Activated T-helper 17 cell treated with anti-CD3 and anti-CD28 coated beads, Interleukin-2, amount 50 U/mL, for 72 hours (primary cell): ENCODE measurements at regions not wholly inside any gene's neighbourhood (a gene's known extent, or its start where the extent isn't known, plus 50 kb on each side); places are given as distances from the start of the nearest gene placed in this dataset.
"Not testable (repeated sequence)": the region's sequence is repeated elsewhere in the genome, so short reads cannot be mapped to it uniquely, and the experiment has no call there.

Experiments
- ATAC-seq: fragments of 150-1000 bp; cut with Tn5 transposase; replicated peaks from 2 replicates; pipeline ENCODE4 v1.10.0; 2021; ENCODE audit warnings: mild to moderate bottlenecking, moderate library complexity
- H3K27ac Mint-ChIP-seq: one replicate; pipeline ENCODE4 v1.8.0; 2022; ENCODE audit warnings: mixed read lengths
- H3K27me3 Mint-ChIP-seq: one replicate; pipeline ENCODE4 v1.8.0; 2022; ENCODE audit warnings: mixed read lengths
- H3K36me3 Mint-ChIP-seq: one replicate; pipeline ENCODE4 v1.8.0; 2022; ENCODE audit warnings: low read depth, mild to moderate bottlenecking, mixed read lengths
- H3K4me1 Mint-ChIP-seq: one replicate; pipeline ENCODE4 v1.8.0; 2022; ENCODE audit warnings: mixed read lengths
- H3K4me3 Mint-ChIP-seq: one replicate; pipeline ENCODE4 v1.8.0; 2022; ENCODE audit warnings: mild to moderate bottlenecking, mixed read lengths
- H3K9me3 Mint-ChIP-seq: one replicate; pipeline ENCODE4 v1.8.0; 2022; ENCODE audit warnings: mixed read lengths

GRCh38 chr10:31209478-31209877, 109.5 kb upstream of the ZEB1 start:
- H3K27ac Mint-ChIP-seq, result no peak overlapping the region
- H3K27me3 Mint-ChIP-seq, result no peaks in the 10 kb centered on the region
- no peaks in the 10 kb centered on the region for H3K9me3 Mint-ChIP-seq
- no peaks in the 10 kb centered on the region for H3K36me3 Mint-ChIP-seq
- no peaks in the 10 kb centered on the region for H3K4me1 Mint-ChIP-seq
- no peak for ATAC-seq
- H3K4me3 Mint-ChIP-seq, result no peak overlapping the region

GRCh38 chr10:31210190-31210589, 108.8 kb upstream of the ZEB1 start:
- Mint-ChIP-seq H3K27ac (no peak overlapping the region), H3K9me3 (no peaks in the 10 kb centered on the region), H3K27me3 (no peaks in the 10 kb centered on the region)

GRCh38 chr10:31213959-31214358, 105.1 kb upstream of the ZEB1 start:
- no peaks in the 10 kb centered on the region for H3K27me3 Mint-ChIP-seq
- no peaks in the 10 kb centered on the region for H3K9me3 Mint-ChIP-seq
- H3K36me3 Mint-ChIP-seq, result no peaks in the 10 kb centered on the region
- no peak overlapping the region for H3K4me3 Mint-ChIP-seq
- no peak for ATAC-seq
- H3K4me1 Mint-ChIP-seq, result no peaks in the 10 kb centered on the region
- no peak overlapping the region for H3K27ac Mint-ChIP-seq

More at GRCh38 chr10:31210190-31210589, 108.8 kb upstream of the ZEB1 start:
- no peak for ATAC-seq
- Mint-ChIP-seq H3K4me1 (no peaks in the 10 kb centered on the region), H3K4me3 (no peak overlapping the region), H3K36me3 (no peaks in the 10 kb centered on the region)

GRCh38 chr10:31215052-31215451, 104.0 kb upstream of the ZEB1 start:
- Mint-ChIP-seq H3K27ac (no peak overlapping the region), H3K9me3 (no peaks in the 10 kb centered on the region), H3K36me3 (no peaks in the 10 kb centered on the region), H3K4me3 (no peak overlapping the region), H3K4me1 (no peaks in the 10 kb centered on the region), H3K27me3 (no peaks in the 10 kb centered on the region)
- ATAC-seq, result no peak

- H3K27me3 Mint-ChIP-seq, result no peaks in the 10 kb centered on the region
- no peaks in the 10 kb centered on the region for H3K4me1 Mint-ChIP-seq
- no peak overlapping the region for H3K27ac Mint-ChIP-seq
- H3K36me3 Mint-ChIP-seq, result no peaks in the 10 kb centered on the region
- no peak for ATAC-seq
- H3K9me3 Mint-ChIP-seq, result no peaks in the 10 kb centered on the region
- H3K4me3 Mint-ChIP-seq, result no peak overlapping the region
Measured at GRCh38 chr10:31219306-31219705, 99.7 kb upstream of the ZEB1 start.

- Mint-ChIP-seq H3K27me3 (peaks cover 17% of the 10 kb centered on the region), H3K9me3 (peaks cover 16% of the 10 kb centered on the region)
- H3K4me3 Mint-ChIP-seq, ATAC-seq, H3K36me3 Mint-ChIP-seq, H3K27ac Mint-ChIP-seq, H3K4me1 Mint-ChIP-seq: not testable (repeated sequence)
Measured at GRCh38 chr10:31228780-31229179, 90.2 kb upstream of the ZEB1 start.

- Mint-ChIP-seq H3K4me3 (no peak overlapping the region), H3K4me1 (peaks cover 5% of the 10 kb centered on the region), H3K36me3 (no peaks in the 10 kb centered on the region), H3K27me3 (peaks cover under 1% of the 10 kb centered on the region), H3K27ac (no peak overlapping the region), H3K9me3 (peaks cover under 1% of the 10 kb centered on the region)
- no peak for ATAC-seq
Measured at GRCh38 chr10:31239961-31240360, 79.1 kb upstream of the ZEB1 start.

GRCh38 chr10:31242902-31243301, 76.1 kb upstream of the ZEB1 start:
- Mint-ChIP-seq H3K4me1 (peaks cover 5% of the 10 kb centered on the region), H3K27ac (no peak overlapping the region), H3K9me3 (no peaks in the 10 kb centered on the region), H3K36me3 (no peaks in the 10 kb centered on the region), H3K4me3 (no peak overlapping the region), H3K27me3 (no peaks in the 10 kb centered on the region)
- peak; percentile 96 for ATAC-seq

- H3K9me3 Mint-ChIP-seq, result not testable (repeated sequence)
Measured at GRCh38 chr10:31251118-31251517, 67.9 kb upstream of the ZEB1 start.

GRCh38 chr10:31253237-31253636, 65.8 kb upstream of the ZEB1 start:
- ATAC-seq, result no peak

More at GRCh38 chr10:31251118-31251517, 67.9 kb upstream of the ZEB1 start:
- H3K27me3 Mint-ChIP-seq, H3K4me3 Mint-ChIP-seq, H3K36me3 Mint-ChIP-seq, ATAC-seq, H3K27ac Mint-ChIP-seq, H3K4me1 Mint-ChIP-seq: not testable (repeated sequence)

GRCh38 chr10:31261511-31262311, 57.3 kb upstream of the ZEB1 start:
- Mint-ChIP-seq H3K4me3 (no peak overlapping the region), H3K27ac (no peak overlapping the region), H3K9me3 (no peaks in the 10 kb centered on the region), H3K4me1 (no peaks in the 10 kb centered on the region), H3K36me3 (no peaks in the 10 kb centered on the region), H3K27me3 (peaks cover 14% of the 10 kb centered on the region)
- no peak for ATAC-seq

More at GRCh38 chr10:31253237-31253636, 65.8 kb upstream of the ZEB1 start:
- Mint-ChIP-seq H3K9me3 (no peaks in the 10 kb centered on the region), H3K27ac (no peak overlapping the region), H3K4me3 (no peak overlapping the region), H3K4me1 (no peaks in the 10 kb centered on the region), H3K36me3 (no peaks in the 10 kb centered on the region), H3K27me3 (peaks cover 8% of the 10 kb centered on the region)

GRCh38 chr10:31262672-31263071, 56.3 kb upstream of the ZEB1 start:
- no peak for ATAC-seq
- H3K27ac Mint-ChIP-seq, result no peak overlapping the region
- H3K4me3 Mint-ChIP-seq, result no peak overlapping the region
- no peaks in the 10 kb centered on the region for H3K9me3 Mint-ChIP-seq
- no peaks in the 10 kb centered on the region for H3K4me1 Mint-ChIP-seq
- H3K36me3 Mint-ChIP-seq, result no peaks in the 10 kb centered on the region
- peaks cover 11% of the 10 kb centered on the region for H3K27me3 Mint-ChIP-seq

- Mint-ChIP-seq H3K27ac (no peak overlapping the region), H3K9me3 (no peaks in the 10 kb centered on the region), H3K36me3 (no peaks in the 10 kb centered on the region), H3K4me3 (no peak overlapping the region), H3K27me3 (peaks cover 3% of the 10 kb centered on the region), H3K4me1 (no peaks in the 10 kb centered on the region)
- ATAC-seq, result no peak
Measured at GRCh38 chr10:31263903-31264302, 55.1 kb upstream of the ZEB1 start.

- H3K27ac Mint-ChIP-seq, result no peak overlapping the region
- H3K36me3 Mint-ChIP-seq, result no peaks in the 10 kb centered on the region
- peaks cover 11% of the 10 kb centered on the region for H3K9me3 Mint-ChIP-seq
- H3K27me3 Mint-ChIP-seq, result peaks cover 3% of the 10 kb centered on the region
- no peak for ATAC-seq
- no peak overlapping the region for H3K4me3 Mint-ChIP-seq
- H3K4me1 Mint-ChIP-seq, result no peaks in the 10 kb centered on the region
Measured at GRCh38 chr10:31268444-31269303, 50.3 kb upstream of the ZEB1 start.
